IMR-90 (cell line): ENCODE measurements at regions not wholly inside any gene's neighbourhood (a gene's known extent, or its start where the extent isn't known, plus 50 kb on each side); places are given as distances from the start of the nearest gene placed in this dataset.

Experiments
- ATAC-seq: fragments of 200-7000 bp; cut with Tn5 transposase; 2 replicates; pipeline ENCODE4 v1.9.1; 2020; ENCODE audit warnings: low read depth, mild to moderate bottlenecking, moderate library complexity
- BruUV-seq: library from RNA; stranded (reverse); fragments of 400-500 nt; replicated peaks from 2 replicates; lab custom pipeline; 2021; lab: Mats Ljungman, UMichigan
- CTCF ChIA-PET: fragments of 300-600 bp; formaldehyde crosslinking; extraction: SDS; loops from one replicate; lab custom pipeline; 2021; ENCODE audit warnings: antibody characterized with exemption; lab: Yijun Ruan, JAX
- POLR2A ChIA-PET: fragments of 300-600 bp; sonication (Branson Sonifier 250); formaldehyde crosslinking; loops from one replicate; lab custom pipeline; 2022; ENCODE audit warnings: antibody characterized with exemption; ENCODE audit not compliant: unreplicated experiment; lab: Charles Lee
- DNase-seq: peaks from one replicate; pipeline ENCODE4 v3.0.0; 2013
- H2AFZ ChIP-seq: replicated peaks from 2 replicates; pipeline ENCODE3; 2013; ENCODE audit warnings: low read length, mild to moderate bottlenecking; ENCODE audit not compliant: poor library complexity
- H2AK5ac ChIP-seq: 2 replicates; pipeline ENCODE4 v1.6.1; 2013; ENCODE audit warnings: low read depth, low read length, inconsistent platforms
- H2AK9ac ChIP-seq: replicated peaks from 2 replicates; pipeline ENCODE3; 2013; ENCODE audit warnings: mild to moderate bottlenecking, low read depth, low read length, moderate library complexity; ENCODE audit not compliant: poor library complexity
- H2BK120ac ChIP-seq: 2 replicates; pipeline ENCODE4 v1.6.1; 2013; ENCODE audit warnings: low read depth, low read length, inconsistent platforms
- H2BK15ac ChIP-seq: 3 replicates; pipeline ENCODE4 v1.6.1; 2013; ENCODE audit warnings: low read depth, low read length, inconsistent platforms
- H2BK20ac ChIP-seq: 2 replicates; pipeline ENCODE4 v1.6.1; 2013; ENCODE audit warnings: low read depth, mild to moderate bottlenecking, inconsistent platforms, low read length, moderate library complexity
- H2BK5ac ChIP-seq: 2 replicates; pipeline ENCODE4 v1.6.1; 2013; ENCODE audit warnings: mild to moderate bottlenecking, low read depth, low read length, inconsistent platforms; ENCODE audit not compliant: poor library complexity, severe bottlenecking
- H3K14ac ChIP-seq: replicated peaks from 2 replicates; pipeline ENCODE4 v1.6.1; 2013; ENCODE audit warnings: low read depth, low read length, inconsistent platforms
- H3K18ac ChIP-seq: 2 replicates; pipeline ENCODE4 v1.6.1; 2013; ENCODE audit warnings: low read depth, low read length, control low read depth
- H3K23ac ChIP-seq: 2 replicates; pipeline ENCODE4 v1.6.1; 2013; ENCODE audit warnings: low read depth, low read length, inconsistent platforms
- H3K27ac ChIP-seq: 2 replicates; pipeline ENCODE4 v1.5.1; 2013; ENCODE audit warnings: mild to moderate bottlenecking, control low read depth, low read length; ENCODE audit not compliant: insufficient read depth
- H3K27me3 ChIP-seq: 2 replicates; pipeline ENCODE4 v1.6.1; 2013; ENCODE audit warnings: low read length; ENCODE audit not compliant: control insufficient read depth, insufficient read depth
- H3K36me3 ChIP-seq: 2 replicates; pipeline ENCODE4 v1.6.1; 2013; ENCODE audit warnings: low read length, mixed read lengths; ENCODE audit not compliant: control insufficient read depth, insufficient read depth
- H3K4ac ChIP-seq: 2 replicates; pipeline ENCODE4 v1.6.1; 2013; ENCODE audit warnings: low read depth, low read length, inconsistent platforms
- H3K4me1 ChIP-seq: 2 replicates; pipeline ENCODE4 v1.6.1; 2013; ENCODE audit warnings: low read length, mixed read lengths; ENCODE audit not compliant: control insufficient read depth, insufficient read depth
- H3K4me2 ChIP-seq: 2 replicates; pipeline ENCODE4 v1.6.1; 2013; ENCODE audit warnings: low read depth, mild to moderate bottlenecking, control low read depth, low read length, moderate library complexity
- H3K4me3 ChIP-seq: 2 replicates; pipeline ENCODE4 v1.5.1; 2013; ENCODE audit warnings: low read depth, mild to moderate bottlenecking, control low read depth, low read length, moderate library complexity; ENCODE audit not compliant: insufficient read depth
- H3K56ac ChIP-seq: 2 replicates; pipeline ENCODE4 v1.6.1; 2013; ENCODE audit warnings: low read length, inconsistent platforms; ENCODE audit not compliant: insufficient read depth; ENCODE audit errors: extremely low read depth
- H3K79me1 ChIP-seq, 2 experiments: 2 replicates each; pipeline ENCODE4 v1.6.1; 2013; ENCODE audit warnings: low read length in 2 of 2, inconsistent platforms in 1 of 2, low read depth in 1 of 2
- H3K9ac ChIP-seq: 2 replicates; pipeline ENCODE4 v1.6.1; 2013; ENCODE audit warnings: low read depth, low read length, control low read depth
- H3K9me1 ChIP-seq: 2 replicates; pipeline ENCODE4 v1.6.1; 2013; ENCODE audit warnings: low read length, inconsistent platforms; ENCODE audit not compliant: insufficient read depth
- H3K9me3 ChIP-seq: 2 replicates; pipeline ENCODE4 v1.6.1; 2013; ENCODE audit warnings: low read length; ENCODE audit not compliant: control insufficient read depth, insufficient read depth
- H4K20me1 ChIP-seq: 2 replicates; pipeline ENCODE4 v1.6.1; 2013; ENCODE audit warnings: low read length, inconsistent platforms; ENCODE audit not compliant: insufficient read depth
- H4K5ac ChIP-seq: 2 replicates; pipeline ENCODE4 v1.6.1; 2013; ENCODE audit warnings: mild to moderate bottlenecking, low read depth, low read length, control low read depth
- H4K8ac ChIP-seq, 2 experiments: 2 replicates each; pipeline ENCODE4 v1.6.1; 2013; ENCODE audit warnings: low read depth in 2 of 2, low read length in 2 of 2, control low read depth in 1 of 2, inconsistent platforms in 1 of 2
- H4K91ac ChIP-seq: 2 replicates; pipeline ENCODE4 v1.6.1; 2013; ENCODE audit warnings: low read depth, low read length, inconsistent platforms; ENCODE audit not compliant: insufficient read depth
- BHLHE40 ChIP-seq: fragments of 150-350 bp; IDR thresholded peaks from 2 replicates; pipeline ENCODE4 v1.6.1; 2016; ENCODE audit warnings: mild to moderate bottlenecking, low read depth, low read length
- CEBPB ChIP-seq: IDR thresholded peaks from 2 replicates; pipeline ENCODE4 v1.6.1; 2012; ENCODE audit warnings: low read depth, low read length, improper control_type of control experiment
- CHD1 ChIP-seq: IDR thresholded peaks from 2 replicates; pipeline ENCODE4 v1.6.1; 2012; ENCODE audit warnings: low read depth, low read length, improper control_type of control experiment
- FOS ChIP-seq: fragments of 150-350 bp; IDR thresholded peaks from 2 replicates; pipeline ENCODE4 v1.6.1; 2016; ENCODE audit warnings: low read depth, low read length
- MAFK ChIP-seq: IDR thresholded peaks from 2 replicates; pipeline ENCODE4 v1.6.1; 2012; ENCODE audit warnings: low read depth, low read length, improper control_type of control experiment
- MAZ ChIP-seq: IDR thresholded peaks from 2 replicates; pipeline ENCODE4 v1.6.1; 2012; ENCODE audit warnings: low read depth, mild to moderate bottlenecking, low read length, improper control_type of control experiment, moderate library complexity, borderline replicate concordance
- MXI1 ChIP-seq: IDR thresholded peaks from 2 replicates; pipeline ENCODE4 v1.6.1; 2012; ENCODE audit warnings: low read depth, mild to moderate bottlenecking, low read length, moderate library complexity, borderline replicate concordance
- NFE2L2 ChIP-seq: fragments of 150-350 bp; IDR thresholded peaks from 2 replicates; pipeline ENCODE4 v1.6.1; 2016; ENCODE audit warnings: low read depth, mild to moderate bottlenecking, low read length
- RFX5 ChIP-seq: IDR thresholded peaks from 2 replicates; pipeline ENCODE4 v1.8.0; 2012; ENCODE audit warnings: low read depth, mild to moderate bottlenecking, low read length, moderate library complexity
- SMC3 ChIP-seq: fragments of 150-350 bp; IDR thresholded peaks from 2 replicates; pipeline ENCODE4 v1.6.1; 2016; ENCODE audit warnings: low read depth, mild to moderate bottlenecking, antibody characterized with exemption, low read length, moderate library complexity
- USF2 ChIP-seq: fragments of 150-350 bp; IDR thresholded peaks from 2 replicates; pipeline ENCODE4 v1.6.1; 2017; ENCODE audit warnings: mild to moderate bottlenecking, antibody characterized with exemption, low read length, low read depth
- WGBS, 2 experiments: methylation state at CpG; one replicate each; pipeline versions ENCODE4 v1.1.5 to v1.1.7; 2013; ENCODE audit warnings: missing lambda C conversion rate in 2 of 2; ENCODE audit not compliant: insufficient read length in 1 of 2; ENCODE audit errors: extremely low coverage in 2 of 2; 5-methylcytosine and 5-hydroxymethylcytosine counted together
- dilution Hi-C: fragments of 300-500 bp; cut with HindIII; formaldehyde crosslinking; loops from one replicate; pipeline ENCODE4 v1.14.3; 2018; ENCODE audit warnings: low sequenced_read_pairs; ENCODE audit not compliant: unreplicated experiment
- in situ Hi-C: fragments of 300-500 bp; cut with MboI; formaldehyde crosslinking; loops from 3 replicates; pipeline ENCODE4 v1.14.3; 2019; ENCODE audit warnings: low sequenced_read_pairs, inconsistent platforms, mixed read lengths
- intact Hi-C: fragments of 100-400 bp; cut with micrococcal nuclease; formaldehyde crosslinking; loops from 2 replicates; pipeline ENCODE4 v1.10.0; 2022

- no peak overlapping the region for H2BK20ac ChIP-seq
- no peak overlapping the region for H2BK5ac ChIP-seq
- H3K9me1 ChIP-seq: no peaks in the 10 kb centered on the region
- no peaks in the 10 kb centered on the region for H3K79me1 ChIP-seq
- BruUV-seq: no TSS peak
- no peak overlapping the region for H3K23ac ChIP-seq
- H4K8ac ChIP-seq: no peak overlapping the region
- H3K4me3 ChIP-seq: no peak overlapping the region
- no peak overlapping the region for H2AK9ac ChIP-seq
- TF ChIP-seq BHLHE40 (no peak), FOS (no peak), RFX5 (no peak), NFE2L2 (no peak), MAZ (no peak), MXI1 (no peak), CHD1 (no peak), CEBPB (no peak), MAFK (no peak), SMC3 (no peak), USF2 (no peak)
- no peak overlapping the region for H4K5ac ChIP-seq
- peaks cover 5% of the 10 kb centered on the region for H3K9me3 ChIP-seq
- no peaks in the 10 kb centered on the region for H3K4me1 ChIP-seq
- H2BK15ac ChIP-seq: no peak overlapping the region
- no peak overlapping the region for H2AFZ ChIP-seq
- H2BK120ac ChIP-seq: no peak overlapping the region
- no CpG with 5 or more reads among the region's 5 CpGs for WGBS, 2 experiments
- H3K36me3 ChIP-seq: no peaks in the 10 kb centered on the region
- intact Hi-C loops (no loop called here), dilution Hi-C loops (no loop called here), in situ Hi-C loops (no loop called here)
- H3K4me2 ChIP-seq: no peak overlapping the region
- ATAC-seq (no peak), DNase-seq (no peak)
- H3K27ac ChIP-seq: no peak overlapping the region
- ChIA-PET CTCF (no interaction called here), POLR2A (no interaction called here)
- H3K27me3 ChIP-seq: no peaks in the 10 kb centered on the region
- no peaks in the 10 kb centered on the region for H4K20me1 ChIP-seq
- no peak overlapping the region for H3K9ac ChIP-seq
- H2AK5ac ChIP-seq: no peak overlapping the region
- no peak overlapping the region for H3K14ac ChIP-seq
- no peak overlapping the region for H3K18ac ChIP-seq
- no peak overlapping the region for H3K56ac ChIP-seq
- H3K4ac ChIP-seq: no peak overlapping the region
- no peak overlapping the region for H4K91ac ChIP-seq
These were observed 120.9 kb upstream of the CDH19 start for GRCh38 chr18:66724664-66725356.
